ENCODE measurements at regions not wholly inside any gene's neighbourhood (a gene's known extent, or its start where the extent isn't known, plus 50 kb on each side); places are given as distances from the start of the nearest gene placed in this dataset.

DNA sequence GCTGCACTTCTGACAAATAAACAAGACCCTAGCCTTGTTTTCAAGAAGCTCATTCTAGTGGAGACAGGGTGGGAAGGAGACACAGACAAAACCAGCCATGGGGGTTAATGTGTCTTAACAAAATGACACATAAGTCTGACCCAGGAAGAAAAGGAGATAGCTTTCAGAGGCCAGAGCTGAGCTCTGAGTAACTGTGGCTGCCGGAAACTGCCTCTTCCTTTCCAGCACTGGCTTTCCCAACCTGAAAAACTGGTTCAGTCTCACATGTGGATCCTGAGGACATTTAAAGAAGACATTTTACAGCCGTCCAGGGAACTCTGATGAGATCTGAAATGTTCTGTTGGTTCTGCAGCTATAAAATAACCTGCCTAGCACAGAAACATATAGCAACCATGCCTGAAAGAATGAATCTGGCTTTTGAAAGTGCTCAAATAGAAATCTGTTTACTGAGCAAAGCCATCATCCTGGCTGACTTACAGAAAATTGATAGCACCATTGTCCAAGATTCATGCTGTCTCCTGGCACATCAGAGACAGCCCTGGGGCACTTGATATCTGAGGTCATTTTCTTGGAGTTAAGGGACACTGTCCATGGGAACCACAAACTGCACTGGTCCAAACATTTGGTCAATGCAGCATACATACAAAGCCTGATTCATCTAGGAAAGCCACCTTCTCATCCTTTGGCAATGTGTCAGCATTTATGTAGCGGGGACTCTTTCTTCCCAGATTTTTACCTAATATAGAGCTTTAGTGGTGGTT is 83.2 kb upstream of the PAX1 start:
- TF ChIP-seq, protein P1, sequence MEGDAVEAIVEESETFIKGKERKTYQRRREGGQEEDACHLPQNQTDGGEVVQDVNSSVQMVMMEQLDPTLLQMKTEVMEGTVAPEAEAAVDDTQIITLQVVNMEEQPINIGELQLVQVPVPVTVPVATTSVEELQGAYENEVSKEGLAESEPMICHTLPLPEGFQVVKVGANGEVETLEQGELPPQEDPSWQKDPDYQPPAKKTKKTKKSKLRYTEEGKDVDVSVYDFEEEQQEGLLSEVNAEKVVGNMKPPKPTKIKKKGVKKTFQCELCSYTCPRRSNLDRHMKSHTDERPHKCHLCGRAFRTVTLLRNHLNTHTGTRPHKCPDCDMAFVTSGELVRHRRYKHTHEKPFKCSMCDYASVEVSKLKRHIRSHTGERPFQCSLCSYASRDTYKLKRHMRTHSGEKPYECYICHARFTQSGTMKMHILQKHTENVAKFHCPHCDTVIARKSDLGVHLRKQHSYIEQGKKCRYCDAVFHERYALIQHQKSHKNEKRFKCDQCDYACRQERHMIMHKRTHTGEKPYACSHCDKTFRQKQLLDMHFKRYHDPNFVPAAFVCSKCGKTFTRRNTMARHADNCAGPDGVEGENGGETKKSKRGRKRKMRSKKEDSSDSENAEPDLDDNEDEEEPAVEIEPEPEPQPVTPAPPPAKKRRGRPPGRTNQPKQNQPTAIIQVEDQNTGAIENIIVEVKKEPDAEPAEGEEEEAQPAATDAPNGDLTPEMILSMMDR (IDR thresholded peaks at IDR 0.05): no peak
- no peak for TF ChIP-seq POLR2AphosphoS5 (IDR thresholded peaks at IDR 0.05)
- TF ChIP-seq POLR2A (IDR thresholded peaks at IDR 0.05): no peak
